SK-N-SH treated with all-trans-retinoic acid at 6 μM for 48 hours (cell line): ENCODE measurements at regions not wholly inside any gene's neighbourhood (a gene's known extent, or its start where the extent isn't known, plus 50 kb on each side); places are given as distances from the start of the nearest gene placed in this dataset.

Source experiments
- ATAC-seq: fragments of 200-7000 bp; cut with Tn5 transposase; 3 replicates; pipeline ENCODE4 v1.9.1; 2020; ENCODE audit warnings: mild to moderate bottlenecking, moderate library complexity
- ARNTL ChIP-seq: fragments of 450-650 bp; formaldehyde crosslinking; IDR thresholded peaks from 2 replicates; pipeline ENCODE4 v1.5.0; 2020; ENCODE audit warnings: low read depth, mild to moderate bottlenecking, moderate library complexity, borderline replicate concordance
- CSDC2 ChIP-seq: fragments of 250-450 bp; sonication (Bioruptor Pico); IDR thresholded peaks from 2 replicates; pipeline ENCODE4 v1.5.0; 2020; ENCODE audit warnings: mild to moderate bottlenecking, moderate library complexity
- CSRNP3 ChIP-seq: fragments of 250-450 bp; sonication (Bioruptor Pico); IDR thresholded peaks from 2 replicates; pipeline ENCODE4 v1.5.1; 2021; ENCODE audit warnings: mild to moderate bottlenecking, moderate library complexity
- ESRRG ChIP-seq: fragments of 250-450 bp; sonication (Bioruptor Pico); IDR thresholded peaks from 2 replicates; pipeline ENCODE4 v1.6.1; 2021; ENCODE audit warnings: mild to moderate bottlenecking
- GLIS3 ChIP-seq: fragments of 250-450 bp; sonication (Bioruptor Pico); IDR thresholded peaks from 2 replicates; pipeline ENCODE4 v1.5.0; 2020; ENCODE audit warnings: mild to moderate bottlenecking, moderate library complexity
- ISL1 ChIP-seq: fragments of 250-450 bp; sonication (Bioruptor Pico); IDR thresholded peaks from 2 replicates; pipeline ENCODE4 v2.1.2; 2022; ENCODE audit warnings: mild to moderate bottlenecking, moderate library complexity
- OSR1 ChIP-seq: fragments of 250-450 bp; sonication (Bioruptor Pico); IDR thresholded peaks from 2 replicates; pipeline ENCODE4 v1.8.0; 2022; ENCODE audit warnings: moderate library complexity, mild to moderate bottlenecking, inconsistent platforms
- PATZ1 ChIP-seq: fragments of 250-450 bp; sonication (Bioruptor Pico); IDR thresholded peaks from 2 replicates; pipeline ENCODE4 v1.8.0; 2020; ENCODE audit warnings: mild to moderate bottlenecking, moderate library complexity, borderline replicate concordance
- POU6F1 ChIP-seq: fragments of 250-450 bp; sonication (Bioruptor Pico); IDR thresholded peaks from 2 replicates; pipeline ENCODE4 v1.8.0; 2021; ENCODE audit warnings: low read depth, mild to moderate bottlenecking, moderate library complexity, borderline replicate concordance
- PPARA ChIP-seq: fragments of 250-450 bp; sonication (Bioruptor Pico); IDR thresholded peaks from 2 replicates; pipeline ENCODE4 v1.5.0; 2020; ENCODE audit warnings: mild to moderate bottlenecking, borderline replicate concordance
- RARB ChIP-seq: fragments of 250-450 bp; sonication (Bioruptor Pico); IDR thresholded peaks from 2 replicates; pipeline ENCODE4 v1.8.0; 2021; ENCODE audit warnings: mild to moderate bottlenecking, moderate library complexity
- TCF4 ChIP-seq: fragments of 250-450 bp; sonication (Bioruptor Pico); IDR thresholded peaks from 2 replicates; pipeline ENCODE4 v1.8.0; 2021; ENCODE audit warnings: mild to moderate bottlenecking, moderate library complexity, borderline replicate concordance
- TOX ChIP-seq: fragments of 250-450 bp; sonication (Bioruptor Pico); IDR thresholded peaks from 2 replicates; pipeline ENCODE4 v1.8.0; 2021; ENCODE audit warnings: mild to moderate bottlenecking, moderate library complexity, borderline replicate concordance
- ZC3H10 ChIP-seq: fragments of 250-450 bp; sonication (Bioruptor Pico); IDR thresholded peaks from 2 replicates; pipeline ENCODE4 v1.5.1; 2021; ENCODE audit warnings: mild to moderate bottlenecking, moderate library complexity
- ZFP3 ChIP-seq: fragments of 250-450 bp; sonication (Bioruptor Pico); IDR thresholded peaks from 2 replicates; pipeline ENCODE4 v1.5.0; 2020; ENCODE audit warnings: mild to moderate bottlenecking, moderate library complexity
- ZFP30 ChIP-seq: fragments of 450-650 bp; formaldehyde crosslinking; IDR thresholded peaks from 2 replicates; pipeline ENCODE4 v1.5.0; 2022; ENCODE audit warnings: mild to moderate bottlenecking, moderate library complexity
- ZNF70 ChIP-seq: fragments of 450-650 bp; formaldehyde crosslinking; IDR thresholded peaks from 2 replicates; pipeline ENCODE4 v1.5.0; 2020; ENCODE audit warnings: mild to moderate bottlenecking, moderate library complexity
- ZNF8 ChIP-seq: fragments of 450-650 bp; formaldehyde crosslinking; IDR thresholded peaks from 2 replicates; pipeline ENCODE4 v1.5.0; 2020; ENCODE audit warnings: mild to moderate bottlenecking, moderate library complexity
- TF ChIP-seq, protein P1 (sequence below): fragments of 250-450 bp; sonication (Bioruptor Pico); IDR thresholded peaks from 2 replicates; pipeline ENCODE4 v1.5.1; 2020; ENCODE audit warnings: low read depth, mild to moderate bottlenecking, moderate library complexity
- TF ChIP-seq, protein P2 (sequence below): fragments of 250-450 bp; sonication (Bioruptor Pico); IDR thresholded peaks from 2 replicates; pipeline ENCODE4 v1.5.0; 2020; ENCODE audit warnings: mild to moderate bottlenecking, moderate library complexity

DNA sequence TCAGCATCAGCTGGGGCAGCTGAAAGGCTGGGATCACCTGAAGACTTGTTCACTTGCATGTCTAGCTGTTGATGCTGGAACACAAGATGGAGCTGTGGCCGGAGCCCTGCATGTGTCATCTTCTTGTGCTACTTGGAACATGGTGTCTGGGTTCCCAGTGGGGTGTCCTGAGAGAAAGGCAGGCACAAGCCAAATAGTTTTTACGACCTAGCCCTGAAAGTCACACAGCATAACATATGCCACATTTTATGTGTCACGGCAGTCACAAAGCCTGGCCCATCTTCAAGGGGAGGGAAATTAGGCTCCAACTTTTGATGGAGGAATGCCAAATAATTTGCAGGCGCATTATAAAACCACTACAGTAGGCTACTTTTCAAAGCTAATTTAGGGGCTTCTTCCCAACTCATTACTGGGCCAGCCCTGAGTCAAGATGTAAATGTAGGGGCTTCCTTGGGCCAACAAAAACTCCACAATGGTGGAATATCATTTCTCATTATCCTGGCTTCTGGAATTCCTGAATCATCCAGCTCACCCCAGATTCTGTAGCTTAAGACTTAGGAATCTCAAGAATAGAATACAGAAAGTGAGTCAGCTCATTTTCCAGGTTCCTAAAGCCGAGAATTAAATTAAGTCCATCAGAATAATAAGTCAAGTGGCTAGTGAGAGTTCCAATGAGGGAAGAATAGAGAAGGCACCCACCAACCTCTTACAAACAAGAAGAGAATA, 543.0 kb downstream of the TNS1 start:
- TF ChIP-seq ZFP30 (CRISPR knock-in tag) (no peak), CSDC2 (no peak), POU6F1 (no peak), ZNF70 (CRISPR knock-in tag) (no peak), PATZ1 (CRISPR knock-in tag) (no peak), TCF4 (no peak), RARB (CRISPR knock-in tag) (no peak)
- TF ChIP-seq, protein P1, sequence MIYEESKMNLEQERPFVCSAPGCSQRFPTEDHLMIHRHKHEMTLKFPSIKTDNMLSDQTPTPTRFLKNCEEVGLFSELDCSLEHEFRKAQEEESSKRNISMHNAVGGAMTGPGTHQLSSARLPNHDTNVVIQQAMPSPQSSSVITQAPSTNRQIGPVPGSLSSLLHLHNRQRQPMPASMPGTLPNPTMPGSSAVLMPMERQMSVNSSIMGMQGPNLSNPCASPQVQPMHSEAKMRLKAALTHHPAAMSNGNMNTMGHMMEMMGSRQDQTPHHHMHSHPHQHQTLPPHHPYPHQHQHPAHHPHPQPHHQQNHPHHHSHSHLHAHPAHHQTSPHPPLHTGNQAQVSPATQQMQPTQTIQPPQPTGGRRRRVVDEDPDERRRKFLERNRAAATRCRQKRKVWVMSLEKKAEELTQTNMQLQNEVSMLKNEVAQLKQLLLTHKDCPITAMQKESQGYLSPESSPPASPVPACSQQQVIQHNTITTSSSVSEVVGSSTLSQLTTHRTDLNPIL (CRISPR knock-in tag): no peak

DNA sequence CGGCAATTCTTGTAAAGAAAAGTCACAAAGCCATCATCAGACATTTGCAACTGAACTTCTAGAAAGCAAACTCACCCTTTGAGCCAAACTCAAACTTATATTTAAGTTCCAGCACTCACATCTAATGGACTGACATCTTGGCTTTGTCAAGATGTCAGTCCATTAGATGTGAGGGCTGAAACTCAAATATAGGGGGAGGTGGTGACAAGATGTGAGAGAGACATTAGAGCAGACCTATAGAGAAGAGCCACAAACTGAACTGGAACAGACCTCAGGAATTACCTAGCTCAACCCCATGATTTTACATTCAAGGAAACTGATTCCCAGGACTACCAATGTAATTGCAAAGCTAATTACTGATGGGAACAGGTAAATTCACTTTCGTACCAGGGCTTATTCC, 543.8 kb downstream of the TNS1 start:
- TF ChIP-seq PATZ1 (CRISPR knock-in tag) (no peak), TCF4 (no peak), CSDC2 (no peak), ZNF70 (CRISPR knock-in tag) (no peak), GLIS3 (CRISPR knock-in tag) (no peak), ZNF8 (CRISPR knock-in tag) (no peak), RARB (CRISPR knock-in tag) (no peak), ARNTL (CRISPR knock-in tag) (no peak), ZC3H10 (CRISPR knock-in tag) (no peak), ESRRG (CRISPR knock-in tag) (no peak), ZFP3 (no peak), PPARA (CRISPR knock-in tag) (no peak), POU6F1 (no peak), OSR1 (CRISPR knock-in tag) (no peak), TOX (no peak), ISL1 (no peak), CSRNP3 (CRISPR knock-in tag) (no peak)
- TF ChIP-seq, protein P2, sequence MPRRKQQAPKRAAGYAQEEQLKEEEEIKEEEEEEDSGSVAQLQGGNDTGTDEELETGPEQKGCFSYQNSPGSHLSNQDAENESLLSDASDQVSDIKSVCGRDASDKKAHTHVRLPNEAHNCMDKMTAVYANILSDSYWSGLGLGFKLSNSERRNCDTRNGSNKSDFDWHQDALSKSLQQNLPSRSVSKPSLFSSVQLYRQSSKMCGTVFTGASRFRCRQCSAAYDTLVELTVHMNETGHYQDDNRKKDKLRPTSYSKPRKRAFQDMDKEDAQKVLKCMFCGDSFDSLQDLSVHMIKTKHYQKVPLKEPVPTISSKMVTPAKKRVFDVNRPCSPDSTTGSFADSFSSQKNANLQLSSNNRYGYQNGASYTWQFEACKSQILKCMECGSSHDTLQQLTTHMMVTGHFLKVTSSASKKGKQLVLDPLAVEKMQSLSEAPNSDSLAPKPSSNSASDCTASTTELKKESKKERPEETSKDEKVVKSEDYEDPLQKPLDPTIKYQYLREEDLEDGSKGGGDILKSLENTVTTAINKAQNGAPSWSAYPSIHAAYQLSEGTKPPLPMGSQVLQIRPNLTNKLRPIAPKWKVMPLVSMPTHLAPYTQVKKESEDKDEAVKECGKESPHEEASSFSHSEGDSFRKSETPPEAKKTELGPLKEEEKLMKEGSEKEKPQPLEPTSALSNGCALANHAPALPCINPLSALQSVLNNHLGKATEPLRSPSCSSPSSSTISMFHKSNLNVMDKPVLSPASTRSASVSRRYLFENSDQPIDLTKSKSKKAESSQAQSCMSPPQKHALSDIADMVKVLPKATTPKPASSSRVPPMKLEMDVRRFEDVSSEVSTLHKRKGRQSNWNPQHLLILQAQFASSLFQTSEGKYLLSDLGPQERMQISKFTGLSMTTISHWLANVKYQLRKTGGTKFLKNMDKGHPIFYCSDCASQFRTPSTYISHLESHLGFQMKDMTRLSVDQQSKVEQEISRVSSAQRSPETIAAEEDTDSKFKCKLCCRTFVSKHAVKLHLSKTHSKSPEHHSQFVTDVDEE (CRISPR knock-in tag): no peak
- ATAC-seq: no peak

More for the DNA sequence above, 543.0 kb downstream of the TNS1 start:
- ATAC-seq: peak; percentile 44; the same call in 2 of the 3 replicates
